Natural killer cell (primary cell): ENCODE measurements at regions not wholly inside any gene's neighbourhood (a gene's known extent, or its start where the extent isn't known, plus 50 kb on each side); places are given as distances from the start of the nearest gene placed in this dataset.

Source experiments
- ATAC-seq, 3 donors: fragments of 150-1000 bp in 2 of 3; fragments of 200-7000 bp in 1 of 3; cut with Tn5 transposase; 1 replicate in 1 of 3; 2 replicates in 2 of 3; pipeline ENCODE4 v1.10.0; 2021; ENCODE audit warnings: mild to moderate bottlenecking in 2 of 3, moderate library complexity in 2 of 3
- DNase-seq, 2 donors: peaks; one replicate each; pipeline versions ENCODE4 v3.0.0 to v3.0.0-alpha.2; 2013 to 2021; ENCODE audit warnings: mixed read lengths in 1 of 2
- H3K27ac ChIP-seq: one replicate; pipeline ENCODE4 v1.5.1; 2013; ENCODE audit warnings: mild to moderate bottlenecking, low read length
- H3K27me3 ChIP-seq: one replicate; pipeline ENCODE4 v1.6.1; 2013; ENCODE audit warnings: low read length; ENCODE audit not compliant: control insufficient read depth, insufficient read depth
- H3K36me3 ChIP-seq: one replicate; pipeline ENCODE4 v1.6.1; 2013; ENCODE audit warnings: low read length; ENCODE audit not compliant: control insufficient read depth, insufficient read depth
- H3K4me1 ChIP-seq: one replicate; pipeline ENCODE4 v1.6.1; 2013; ENCODE audit warnings: low read length; ENCODE audit not compliant: control insufficient read depth, insufficient read depth
- H3K4me3 ChIP-seq: one replicate; pipeline ENCODE4 v1.5.1; 2013; ENCODE audit warnings: low read length
- H3K9me3 ChIP-seq: one replicate; pipeline ENCODE4 v1.6.1; 2013; ENCODE audit warnings: low read length; ENCODE audit not compliant: control insufficient read depth, insufficient read depth
- H3K27ac Mint-ChIP-seq, 2 donors: one replicate each; pipeline ENCODE4 v1.8.0; 2022; ENCODE audit warnings: mild to moderate bottlenecking in 2 of 2, mixed read lengths in 2 of 2, moderate library complexity in 1 of 2
- H3K27me3 Mint-ChIP-seq, 2 donors: one replicate each; pipeline ENCODE4 v1.8.0; 2022; ENCODE audit warnings: low read depth in 2 of 2, mixed read lengths in 2 of 2
- H3K36me3 Mint-ChIP-seq: one replicate; pipeline ENCODE4 v1.8.0; 2022; ENCODE audit warnings: mixed read lengths
- H3K4me1 Mint-ChIP-seq, 2 donors: one replicate each; pipeline ENCODE4 v1.8.0; 2022; ENCODE audit warnings: mixed read lengths in 2 of 2
- H3K4me3 Mint-ChIP-seq: one replicate; pipeline ENCODE4 v1.8.0; 2022; ENCODE audit warnings: mild to moderate bottlenecking, moderate library complexity, mixed read lengths
- H3K9me3 Mint-ChIP-seq, 2 donors: one replicate each; pipeline ENCODE4 v1.8.0; 2022; ENCODE audit warnings: mixed read lengths in 2 of 2
- WGBS: methylation state at CpG from one replicate; pipeline ENCODE4 v1.1.7; 2013; ENCODE audit warnings: missing lambda C conversion rate; ENCODE audit not compliant: insufficient coverage; 5-methylcytosine and 5-hydroxymethylcytosine counted together
- intact Hi-C: fragments of 100-400 bp; cut with micrococcal nuclease; formaldehyde crosslinking; loops from one replicate; pipeline ENCODE4 v1.14.2; 2022
- TF ChIP-seq, protein P1 (sequence below): fragments of 200-600 bp; IDR thresholded peaks from one replicate; pipeline ENCODE4 v1.8.0; 2022; ENCODE audit warnings: antibody characterized with exemption

DNA sequence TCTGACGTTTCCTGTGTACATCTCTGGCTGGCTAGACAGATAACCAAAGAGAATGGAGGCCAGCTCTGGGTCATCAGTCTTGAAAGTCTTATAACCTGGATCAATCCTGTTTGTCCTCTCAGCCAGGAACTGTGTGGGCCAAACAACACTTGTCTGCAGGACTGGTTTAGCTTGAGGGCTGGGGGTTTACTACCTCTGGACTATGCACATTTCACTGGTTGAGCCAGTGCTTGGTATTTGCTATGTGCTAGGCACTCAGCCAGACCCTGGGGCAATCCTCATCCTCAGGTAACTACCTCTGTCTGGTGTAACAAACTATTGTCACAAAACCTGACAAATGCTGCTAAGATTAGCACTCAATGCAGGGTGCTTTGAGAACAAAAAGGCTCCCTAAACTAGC is 169.7 kb downstream of the HAUS1 start:
- H3K9me3 ChIP-seq = no peaks in the 10 kb centered on the region
- no peaks in the 10 kb centered on the region for H3K36me3 ChIP-seq
- no peaks in the 10 kb centered on the region for H3K9me3 Mint-ChIP-seq
- H3K36me3 Mint-ChIP-seq = no peaks in the 10 kb centered on the region
- intact Hi-C loops = no loop called here
- H3K27ac Mint-ChIP-seq = no peak overlapping the region
- TF ChIP-seq, protein P1, sequence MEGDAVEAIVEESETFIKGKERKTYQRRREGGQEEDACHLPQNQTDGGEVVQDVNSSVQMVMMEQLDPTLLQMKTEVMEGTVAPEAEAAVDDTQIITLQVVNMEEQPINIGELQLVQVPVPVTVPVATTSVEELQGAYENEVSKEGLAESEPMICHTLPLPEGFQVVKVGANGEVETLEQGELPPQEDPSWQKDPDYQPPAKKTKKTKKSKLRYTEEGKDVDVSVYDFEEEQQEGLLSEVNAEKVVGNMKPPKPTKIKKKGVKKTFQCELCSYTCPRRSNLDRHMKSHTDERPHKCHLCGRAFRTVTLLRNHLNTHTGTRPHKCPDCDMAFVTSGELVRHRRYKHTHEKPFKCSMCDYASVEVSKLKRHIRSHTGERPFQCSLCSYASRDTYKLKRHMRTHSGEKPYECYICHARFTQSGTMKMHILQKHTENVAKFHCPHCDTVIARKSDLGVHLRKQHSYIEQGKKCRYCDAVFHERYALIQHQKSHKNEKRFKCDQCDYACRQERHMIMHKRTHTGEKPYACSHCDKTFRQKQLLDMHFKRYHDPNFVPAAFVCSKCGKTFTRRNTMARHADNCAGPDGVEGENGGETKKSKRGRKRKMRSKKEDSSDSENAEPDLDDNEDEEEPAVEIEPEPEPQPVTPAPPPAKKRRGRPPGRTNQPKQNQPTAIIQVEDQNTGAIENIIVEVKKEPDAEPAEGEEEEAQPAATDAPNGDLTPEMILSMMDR = no peak
- H3K27me3 ChIP-seq = no peaks in the 10 kb centered on the region
- no peak overlapping the region for H3K4me3 ChIP-seq
- H3K4me1 ChIP-seq = no peaks in the 10 kb centered on the region
- H3K4me1 Mint-ChIP-seq = peaks cover 25 to 28% of the 10 kb centered on the region in 2 donors
- H3K27me3 Mint-ChIP-seq = no peaks in the 10 kb centered on the region
- ATAC-seq (no peak), DNase-seq (no peak)
- H3K27ac ChIP-seq = no peak overlapping the region
- 55% methylated on average over 1 of the region's 1 CpG for WGBS
- no peak overlapping the region for H3K4me3 Mint-ChIP-seq

DNA sequence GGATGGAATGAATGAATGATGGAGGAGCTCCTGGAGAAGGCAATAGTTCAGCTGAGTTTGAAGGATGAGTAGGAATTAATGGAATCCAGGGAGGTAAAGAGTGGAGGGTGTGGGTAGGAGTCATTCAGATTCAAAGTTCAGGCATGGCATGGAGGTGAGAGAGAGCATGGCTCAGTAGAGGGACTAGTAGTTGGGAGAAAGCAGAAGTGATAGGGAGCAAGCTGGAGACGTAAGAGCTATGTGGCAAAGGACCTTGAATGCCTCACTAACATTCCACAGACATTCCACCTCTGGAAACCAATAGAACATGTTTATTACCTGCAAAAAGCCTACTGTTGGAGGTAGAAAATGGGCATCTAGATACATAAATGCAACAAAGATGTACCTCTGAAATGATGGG is 170.1 kb downstream of the HAUS1 start:
- H3K27ac ChIP-seq = no peak overlapping the region
- TF ChIP-seq, protein P1 = no peak
- Mint-ChIP-seq H3K27me3 (no peaks in the 10 kb centered on the region), H3K36me3 (no peaks in the 10 kb centered on the region), H3K4me1 (peaks cover 21 to 30% of the 10 kb centered on the region in 2 donors), H3K27ac (no peak overlapping the region), H3K4me3 (no peak overlapping the region), H3K9me3 (no peaks in the 10 kb centered on the region)
- H3K27me3 ChIP-seq = no peaks in the 10 kb centered on the region
- WGBS = no CpG with 5 or more reads among the region's 1 CpG
- H3K4me1 ChIP-seq = no peaks in the 10 kb centered on the region
- DNase-seq = no peak
- no peak for ATAC-seq
- H3K4me3 ChIP-seq = no peak overlapping the region
- intact Hi-C loops = no loop called here
- H3K9me3 ChIP-seq = no peaks in the 10 kb centered on the region
- no peaks in the 10 kb centered on the region for H3K36me3 ChIP-seq

DNA sequence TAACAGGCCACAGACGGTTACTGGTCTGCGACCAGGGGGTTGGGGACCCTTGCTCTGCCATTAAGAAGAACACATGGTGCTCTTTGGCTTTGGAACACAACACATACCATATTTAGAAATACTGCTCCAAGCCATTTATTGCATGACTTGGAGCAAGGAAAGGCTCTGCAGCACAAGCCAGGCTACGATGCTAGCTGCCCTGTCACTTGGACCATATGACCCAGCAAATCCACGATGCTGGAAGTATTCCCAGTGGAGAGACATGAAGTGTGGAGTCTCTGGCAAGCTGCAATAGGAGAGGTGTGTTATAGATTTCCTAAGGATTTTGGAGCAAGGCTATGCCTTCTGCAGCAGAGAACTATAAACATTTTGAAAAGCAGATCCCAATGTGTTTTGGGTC is 171.2 kb downstream of the HAUS1 start:
- 98% methylated on average over 4 of the region's 4 CpGs for WGBS

DNA sequence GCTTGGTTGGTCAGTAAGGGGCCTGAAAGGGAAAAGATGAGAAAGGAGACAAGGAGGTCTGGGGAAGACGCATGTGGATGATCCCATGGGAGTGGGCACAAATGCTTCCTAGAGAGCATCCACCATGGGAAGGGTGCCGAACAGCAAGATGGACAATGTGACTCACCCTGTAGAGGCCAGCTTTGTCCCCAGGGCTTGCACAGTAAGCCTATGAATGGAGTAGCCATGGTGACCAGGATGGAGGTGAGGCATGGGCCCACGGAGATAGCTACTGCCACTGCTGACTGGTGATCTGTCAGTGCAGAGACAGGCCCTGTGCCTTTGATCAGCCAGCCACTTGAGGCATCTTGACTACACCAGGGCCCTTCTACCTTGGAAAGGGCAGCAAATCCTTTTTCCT is 172.6 kb downstream of the HAUS1 start:
- no peak for DNase-seq
- ATAC-seq = no peak
- H3K9me3 ChIP-seq = no peaks in the 10 kb centered on the region
- no peaks in the 10 kb centered on the region for H3K27me3 ChIP-seq
- H3K9me3 Mint-ChIP-seq = no peaks in the 10 kb centered on the region
- H3K27ac Mint-ChIP-seq = no peak overlapping the region
- intact Hi-C loops = no loop called here
- H3K27me3 Mint-ChIP-seq = no peaks in the 10 kb centered on the region
- peaks cover 23 to 30% of the 10 kb centered on the region in 2 donors for H3K4me1 Mint-ChIP-seq
- H3K4me3 Mint-ChIP-seq = no peak overlapping the region
- TF ChIP-seq, protein P1 = no peak
- H3K4me1 ChIP-seq = peaks cover 6% of the 10 kb centered on the region
- 95% methylated on average over 3 of the region's 3 CpGs for WGBS
- H3K36me3 Mint-ChIP-seq = no peaks in the 10 kb centered on the region
- H3K36me3 ChIP-seq = no peaks in the 10 kb centered on the region
- no peak overlapping the region for H3K27ac ChIP-seq
- H3K4me3 ChIP-seq = no peak overlapping the region

More for the DNA sequence above, 171.2 kb downstream of the HAUS1 start:
- Mint-ChIP-seq H3K27ac (no peak overlapping the region), H3K4me1 (peaks cover 21 to 30% of the 10 kb centered on the region in 2 donors), H3K36me3 (no peaks in the 10 kb centered on the region), H3K9me3 (no peaks in the 10 kb centered on the region), H3K4me3 (no peak overlapping the region), H3K27me3 (no peaks in the 10 kb centered on the region)
- H3K4me1 ChIP-seq = no peaks in the 10 kb centered on the region
- no peaks in the 10 kb centered on the region for H3K9me3 ChIP-seq
- TF ChIP-seq, protein P1 = no peak
- H3K36me3 ChIP-seq = no peaks in the 10 kb centered on the region
- intact Hi-C loops = no loop called here
- H3K27ac ChIP-seq = no peak overlapping the region
- H3K27me3 ChIP-seq = no peaks in the 10 kb centered on the region
- ATAC-seq (no peak), DNase-seq (no peak)
- no peak overlapping the region for H3K4me3 ChIP-seq
